H1 (cell line): ENCODE measurements at regions not wholly inside any gene's neighbourhood (a gene's known extent, or its start where the extent isn't known, plus 50 kb on each side); places are given as distances from the start of the nearest gene placed in this dataset.

ENCODE experiments used
- CTCF ChIA-PET: fragments of 300-600 bp; sonication (Branson Sonifier 250); formaldehyde crosslinking; loops from one replicate; lab custom pipeline; 2021; ENCODE audit not compliant: partially characterized antibody; lab: Charles Lee
- POLR2A ChIA-PET: fragments of 300-600 bp; sonication (Branson Sonifier 250); formaldehyde crosslinking; loops from one replicate; lab custom pipeline; 2021; ENCODE audit warnings: inconsistent platforms; ENCODE audit not compliant: partially characterized antibody; lab: Charles Lee
- DNase-seq, 2 experiments: peaks; one replicate each; pipeline versions ENCODE4 v3.0.0 to v3.0.0-alpha.2; 2010 to 2022; ENCODE audit warnings: low spot score in 2 of 2, low read depth in 1 of 2, mixed read lengths in 1 of 2
- FAIRE-seq: peaks from 2 replicates; lab custom pipeline; 2011; peaks lifted over from hg19 to GRCh38; lab: Jason Lieb, UNC
- H2AFZ ChIP-seq: 2 replicates; pipeline ENCODE4 v1.8.1; 2012; ENCODE audit warnings: low read length, inconsistent platforms
- H2AK5ac ChIP-seq: 2 replicates; pipeline ENCODE4 v1.6.1; 2013; ENCODE audit warnings: low read depth, low read length
- H2BK120ac ChIP-seq: replicated peaks from 2 replicates; pipeline ENCODE3; 2013; ENCODE audit warnings: low read depth, low read length, inconsistent platforms
- H2BK12ac ChIP-seq: 2 replicates; pipeline ENCODE4 v1.6.1; 2013; ENCODE audit warnings: low read depth, low read length
- H2BK15ac ChIP-seq: 2 replicates; pipeline ENCODE4 v1.6.1; 2013; ENCODE audit warnings: low read length
- H2BK20ac ChIP-seq: 2 replicates; pipeline ENCODE4 v1.6.1; 2013; ENCODE audit warnings: low read length
- H2BK5ac ChIP-seq: 2 replicates; pipeline ENCODE4 v1.6.1; 2013; ENCODE audit warnings: low read depth, low read length
- H3K14ac ChIP-seq: 2 replicates; pipeline ENCODE4 v1.6.1; 2013; ENCODE audit warnings: inconsistent platforms; ENCODE audit not compliant: insufficient read length
- H3K18ac ChIP-seq: 2 replicates; pipeline ENCODE4 v1.6.1; 2013; ENCODE audit warnings: low read length; ENCODE audit errors: extremely low read depth
- H3K23ac ChIP-seq: 2 replicates; pipeline ENCODE4 v1.6.1; 2013; ENCODE audit warnings: inconsistent platforms; ENCODE audit not compliant: insufficient read length
- H3K23me2 ChIP-seq: 2 replicates; pipeline ENCODE4 v1.6.1; 2013; ENCODE audit warnings: low read depth, low read length
- H3K27ac ChIP-seq: 2 replicates; pipeline ENCODE4 v1.6.1; 2011; ENCODE audit warnings: low read depth, low read length, inconsistent platforms
- H3K27me3 ChIP-seq, 4 experiments: replicated peaks in 1 of 4; 1 replicate in 1 of 4; 2 replicates in 3 of 4; pipeline versions ENCODE4 v1.6.1 to v1.8.1; 2011 to 2013; ENCODE audit warnings: low read length in 3 of 4, mild to moderate bottlenecking in 3 of 4, inconsistent platforms in 2 of 4, mixed read lengths in 2 of 4, moderate library complexity in 1 of 4; ENCODE audit not compliant: control insufficient read depth in 3 of 4, insufficient read depth in 3 of 4; ENCODE audit errors: extremely low read depth in 1 of 4
- H3K36me3 ChIP-seq, 4 experiments: 2 replicates each; pipeline versions ENCODE4 v1.6.1 to v1.8.1; 2011 to 2013; ENCODE audit warnings: mild to moderate bottlenecking in 4 of 4, low read length in 3 of 4, moderate library complexity in 2 of 4, control low read depth in 1 of 4, inconsistent platforms in 1 of 4; ENCODE audit not compliant: insufficient read depth in 4 of 4, control insufficient read depth in 2 of 4
- H3K4ac ChIP-seq: replicated peaks from 2 replicates; pipeline ENCODE3; 2013; ENCODE audit warnings: low read length, low read depth, mixed read lengths, inconsistent platforms; ENCODE audit not compliant: insufficient read length
- H3K4me1 ChIP-seq, 4 experiments: replicated peaks in 1 of 4; 1 replicate in 1 of 4; 2 replicates in 3 of 4; pipeline versions ENCODE4 v1.6.1 to v1.8.1; 2011 to 2013; ENCODE audit warnings: low read length in 3 of 4, inconsistent platforms in 2 of 4, mixed read lengths in 1 of 4; ENCODE audit not compliant: insufficient read depth in 4 of 4, control insufficient read depth in 3 of 4
- H3K4me2 ChIP-seq, 2 experiments: 2 replicates each; pipeline versions ENCODE4 v1.6.1 to v1.8.1; 2011 to 2013; ENCODE audit warnings: low read depth in 2 of 2, low read length in 2 of 2, control low read depth in 1 of 2, inconsistent platforms in 1 of 2, mild to moderate bottlenecking in 1 of 2; ENCODE audit not compliant: insufficient read depth in 1 of 2
- H3K4me3 ChIP-seq, 4 experiments: fragments of 200-600, 300-600 bp in 1 of 4; sonication (generic), shearing (Covaris generic), sonication (Bioruptor Twin) in 1 of 4; 2 replicates each; pipeline versions ENCODE4 v1.5.1 to v1.8.1; 2011 to 2016; ENCODE audit warnings: low read length in 4 of 4, low read depth in 3 of 4, control low read depth in 2 of 4, inconsistent platforms in 2 of 4, mild to moderate bottlenecking in 2 of 4, mixed read lengths in 1 of 4, moderate library complexity in 1 of 4; ENCODE audit not compliant: insufficient read depth in 2 of 4; ENCODE audit errors: extremely low read depth in 1 of 4
- H3K56ac ChIP-seq: replicated peaks from 2 replicates; pipeline ENCODE3; 2013; ENCODE audit warnings: low read depth, mild to moderate bottlenecking, mixed read lengths, low read length, inconsistent platforms; ENCODE audit not compliant: insufficient read length
- H3K79me1 ChIP-seq: 2 replicates; pipeline ENCODE4 v1.6.1; 2013; ENCODE audit warnings: low read depth, low read length, control low read depth
- H3K79me2 ChIP-seq, 2 experiments: 2 replicates each; pipeline versions ENCODE4 v1.6.1 to v1.8.1; 2012 to 2013; ENCODE audit warnings: low read length in 2 of 2, mild to moderate bottlenecking in 2 of 2, inconsistent platforms in 1 of 2; ENCODE audit not compliant: insufficient read depth in 2 of 2, control insufficient read depth in 1 of 2
- H3K9ac ChIP-seq, 4 experiments: replicated peaks in 1 of 4; 1 replicate in 1 of 4; 2 replicates in 3 of 4; pipeline versions ENCODE4 v1.6.1 to v1.8.1; 2011 to 2013; ENCODE audit warnings: low read depth in 3 of 4, low read length in 3 of 4, control low read depth in 2 of 4, mild to moderate bottlenecking in 2 of 4, moderate library complexity in 2 of 4, inconsistent platforms in 1 of 4; ENCODE audit errors: extremely low read depth in 1 of 4
- H3K9me3 ChIP-seq, 2 experiments: 2 replicates each; pipeline versions ENCODE4 v1.6.1 to v1.8.1; 2012 to 2013; ENCODE audit warnings: mild to moderate bottlenecking in 2 of 2, moderate library complexity in 2 of 2, control low read depth in 1 of 2, inconsistent platforms in 1 of 2, low read depth in 1 of 2, low read length in 1 of 2, mixed read lengths in 1 of 2; ENCODE audit not compliant: insufficient read depth in 2 of 2
- H4K20me1 ChIP-seq, 2 experiments: replicated peaks in 1 of 2; 2 replicates each; pipeline versions ENCODE3 to v1.8.1; 2011 to 2013; ENCODE audit warnings: inconsistent platforms in 2 of 2, low read length in 2 of 2, mild to moderate bottlenecking in 1 of 2; ENCODE audit not compliant: insufficient read depth in 2 of 2, control insufficient read depth in 1 of 2
- H4K5ac ChIP-seq: 2 replicates; pipeline ENCODE4 v1.6.1; 2013; ENCODE audit warnings: low read length, low read depth, mixed read lengths, inconsistent platforms; ENCODE audit not compliant: insufficient read length
- H4K8ac ChIP-seq: 2 replicates; pipeline ENCODE4 v1.8.0; 2013; ENCODE audit warnings: mild to moderate bottlenecking, moderate library complexity, low read length, inconsistent platforms; ENCODE audit not compliant: insufficient read depth; ENCODE audit errors: extremely low read depth
- H4K91ac ChIP-seq: replicated peaks from 2 replicates; pipeline ENCODE3; 2013; ENCODE audit warnings: low read length, mixed read lengths, inconsistent platforms; ENCODE audit not compliant: insufficient read length
- MAFK ChIP-seq: IDR thresholded peaks from 2 replicates; pipeline ENCODE4 v1.6.1; 2012; ENCODE audit warnings: low read depth, mild to moderate bottlenecking, improper control_type of control experiment, low read length
- POU5F1 ChIP-seq: IDR thresholded peaks from 2 replicates; pipeline ENCODE4 v1.6.1; 2011; ENCODE audit warnings: low read depth, mild to moderate bottlenecking, low read length, moderate library complexity
- RNF2 ChIP-seq: fragments of 200-900, 300-1000 bp; sonication (generic); IDR thresholded peaks from 2 replicates; pipeline ENCODE4 v1.7.1; 2016; ENCODE audit warnings: borderline replicate concordance, low read depth, mild to moderate bottlenecking, antibody characterized with exemption, low read length; ENCODE audit not compliant: poor library complexity, severe bottlenecking; ENCODE audit errors: missing control alignments
- RXRA ChIP-seq: IDR thresholded peaks from 2 replicates; pipeline ENCODE4 v1.6.1; 2011; ENCODE audit warnings: low read depth, mild to moderate bottlenecking, low read length, moderate library complexity; ENCODE audit not compliant: insufficient read depth
- SIN3A ChIP-seq, 2 experiments: IDR thresholded peaks in 1 of 2; conservative IDR thresholded peaks in 1 of 2; 2 replicates each; pipeline ENCODE4 v1.6.1; 2011 to 2012; ENCODE audit warnings: low read length in 2 of 2, improper control_type of control experiment in 1 of 2, low read depth in 1 of 2, mild to moderate bottlenecking in 1 of 2
- SP4 ChIP-seq: IDR thresholded peaks from 2 replicates; pipeline ENCODE4 v1.6.1; 2012; ENCODE audit warnings: low read length, inconsistent platforms
- SUZ12 ChIP-seq: fragments of 200-600 bp; sonication (generic); IDR thresholded peaks from 2 replicates; pipeline ENCODE4 v1.6.1; 2012; ENCODE audit warnings: mild to moderate bottlenecking, inconsistent platforms, low read length, moderate library complexity, mixed read lengths
- ZNF274 ChIP-seq: IDR thresholded peaks from 2 replicates; pipeline ENCODE4 v1.7.0; 2012; ENCODE audit warnings: low read length, borderline replicate concordance; ENCODE audit errors: extremely low read depth
- TF ChIP-seq, protein P1 (sequence below): IDR thresholded peaks from 2 replicates; pipeline ENCODE4 v1.6.1; 2012; ENCODE audit warnings: inconsistent platforms

DNA sequence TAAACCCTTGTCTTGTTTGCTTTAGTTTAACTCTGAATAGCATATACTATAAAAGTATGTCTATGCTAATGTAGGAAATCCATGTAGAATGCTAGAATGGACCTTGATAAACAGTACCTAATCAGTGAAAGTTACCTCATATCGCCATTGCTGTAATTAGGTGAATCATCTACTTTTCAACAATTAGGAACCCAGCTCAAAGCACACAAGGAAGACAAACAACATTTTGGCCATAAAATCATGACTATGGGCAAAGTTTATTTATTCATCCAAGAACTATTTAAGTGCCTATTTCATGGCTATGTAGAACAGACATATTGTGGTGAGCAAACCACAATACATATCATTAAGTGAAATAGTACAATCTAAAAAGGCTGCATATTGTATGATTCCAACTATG is 1043.2 kb downstream of the BRINP3 start (continued):
- TF ChIP-seq, protein P1, sequence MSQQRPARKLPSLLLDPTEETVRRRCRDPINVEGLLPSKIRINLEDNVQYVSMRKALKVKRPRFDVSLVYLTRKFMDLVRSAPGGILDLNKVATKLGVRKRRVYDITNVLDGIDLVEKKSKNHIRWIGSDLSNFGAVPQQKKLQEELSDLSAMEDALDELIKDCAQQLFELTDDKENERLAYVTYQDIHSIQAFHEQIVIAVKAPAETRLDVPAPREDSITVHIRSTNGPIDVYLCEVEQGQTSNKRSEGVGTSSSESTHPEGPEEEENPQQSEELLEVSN: no peak

DNA sequence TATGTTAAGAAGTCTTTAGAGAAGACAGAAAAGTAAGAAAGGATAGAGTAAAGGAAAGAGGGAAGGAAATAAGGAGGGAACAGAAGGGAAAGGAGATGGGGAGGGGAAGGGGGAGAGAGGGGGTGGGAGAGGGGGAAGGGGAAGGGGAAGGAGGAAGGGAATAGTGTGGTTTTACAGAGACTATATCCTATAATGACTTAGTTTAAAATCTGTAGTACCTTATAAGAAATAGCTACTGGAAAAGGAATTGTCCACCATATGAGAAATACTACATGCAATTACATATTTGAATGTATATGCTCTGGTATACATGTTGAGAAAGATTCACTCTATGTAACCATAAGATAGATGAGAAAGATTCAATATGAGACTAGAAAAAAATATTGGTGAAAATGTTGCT is 1042.3 kb downstream of the BRINP3 start:
- DNase-seq: no peak
- H4K8ac ChIP-seq: no peak overlapping the region
- ChIA-PET CTCF (no interaction called here), POLR2A (no interaction called here)
- no peak for FAIRE-seq
- TF ChIP-seq SP4: no peak
- no peak for TF ChIP-seq SIN3A (conservative IDR thresholded peaks at IDR 0.05 in 1 of 2, IDR thresholded peaks at IDR 0.05 in 1 of 2; ENCODE audit: low read depth in 1 of 2, low read length in 2 of 2)
- no peak for TF ChIP-seq RXRA
- no peak for TF ChIP-seq ZNF274
- TF ChIP-seq POU5F1: no peak
- TF ChIP-seq SUZ12: no peak
- TF ChIP-seq RNF2: no peak
- no peak for TF ChIP-seq MAFK
- H2BK15ac ChIP-seq: no peak overlapping the region
- no peaks in the 10 kb centered on the region for H3K23me2 ChIP-seq
- H4K5ac ChIP-seq: no peak overlapping the region
- no peak overlapping the region for H2BK5ac ChIP-seq
- no peaks in the 10 kb centered on the region for H3K4me1 ChIP-seq
- no peaks in the 10 kb centered on the region for H3K79me1 ChIP-seq
- no peak overlapping the region for H3K23ac ChIP-seq
- no peak overlapping the region for H3K14ac ChIP-seq
- H3K9ac ChIP-seq: no peak overlapping the region
- no peaks in the 10 kb centered on the region for H3K27me3 ChIP-seq
- no peak overlapping the region for H2AK5ac ChIP-seq
- H4K20me1 ChIP-seq: no peaks in the 10 kb centered on the region
- no peak overlapping the region for H2BK120ac ChIP-seq
- no peak overlapping the region for H2BK12ac ChIP-seq
- H3K4me2 ChIP-seq: no peak overlapping the region
- no peak overlapping the region for H2AFZ ChIP-seq
- no peak overlapping the region for H2BK20ac ChIP-seq
- H4K91ac ChIP-seq: no peak overlapping the region
- H3K56ac ChIP-seq: no peak overlapping the region
- H3K18ac ChIP-seq: no peak overlapping the region
- H3K4me3 ChIP-seq: no peak overlapping the region
- H3K9me3 ChIP-seq: no peaks in the 10 kb centered on the region
- H3K4ac ChIP-seq: no peak overlapping the region
- H3K36me3 ChIP-seq: no peaks in the 10 kb centered on the region
- H3K27ac ChIP-seq: no peak overlapping the region
- no peaks in the 10 kb centered on the region for H3K79me2 ChIP-seq
